GM21447 (cell line): ENCODE measurements at regions not wholly inside any gene's neighbourhood (a gene's known extent, or its start where the extent isn't known, plus 50 kb on each side); places are given as distances from the start of the nearest gene placed in this dataset.
"Not testable (repeated sequence)": the region's sequence is repeated elsewhere in the genome, so short reads cannot be mapped to it uniquely, and the experiment has no call there.

ENCODE experiments used
- ATAC-seq: cut with Tn5 transposase; IDR thresholded peaks from one replicate; pipeline ENCODE4 v1.9.1; 2021; ENCODE audit not compliant: unreplicated experiment

GRCh38 chr7:156516791-156517378 is 123.7 kb upstream of the RNF32 start:
- ATAC-seq: no peak

GRCh38 chr7:156515911-156516790 is 124.4 kb upstream of the RNF32 start:
- no peak for ATAC-seq

- no peak for ATAC-seq
Measured at GRCh38 chr7:156514851-156515250, 125.7 kb upstream of the RNF32 start.

GRCh38 chr7:156511426-156511825 is 129.1 kb upstream of the RNF32 start:
- ATAC-seq: no peak

- no peak for ATAC-seq
Measured at GRCh38 chr7:156510966-156511365, 129.6 kb upstream of the RNF32 start.

- ATAC-seq: no peak
Measured at GRCh38 chr7:156509216-156509615, 131.4 kb upstream of the RNF32 start.

GRCh38 chr7:156505876-156506275 is 134.7 kb upstream of the RNF32 start:
- ATAC-seq: no peak

GRCh38 chr7:156504687-156505545 is 135.7 kb upstream of the RNF32 start:
- no peak for ATAC-seq

GRCh38 chr7:156504006-156504405 is 136.6 kb upstream of the RNF32 start:
- no peak for ATAC-seq

GRCh38 chr7:156503196-156503595 is 137.4 kb upstream of the RNF32 start:
- no peak for ATAC-seq

GRCh38 chr7:156501815-156502214 is 138.8 kb upstream of the RNF32 start:
- not testable (repeated sequence) for ATAC-seq

- no peak for ATAC-seq
Measured at GRCh38 chr7:156499247-156499881, 141.2 kb upstream of the RNF32 start.

- ATAC-seq: no peak
Measured at GRCh38 chr7:156497776-156498509, 142.6 kb upstream of the RNF32 start.

GRCh38 chr7:156496865-156497264 is 143.7 kb upstream of the RNF32 start:
- no peak for ATAC-seq

GRCh38 chr7:156496363-156496769 is 144.2 kb upstream of the RNF32 start:
- ATAC-seq: no peak

GRCh38 chr7:156494960-156495359 is 145.6 kb upstream of the RNF32 start:
- no peak for ATAC-seq

- ATAC-seq: no peak
Measured at GRCh38 chr7:156493942-156494341, 146.6 kb upstream of the RNF32 start.

- ATAC-seq: no peak
Measured at GRCh38 chr7:156492170-156492569, 148.4 kb upstream of the RNF32 start.

- ATAC-seq: no peak
Measured at GRCh38 chr7:156491435-156491834, 149.1 kb upstream of the RNF32 start.

- no peak for ATAC-seq
Measured at GRCh38 chr7:156490021-156490800, 150.4 kb upstream of the RNF32 start.
